ENCODE measurements at regions not wholly inside any gene's neighbourhood (a gene's known extent, or its start where the extent isn't known, plus 50 kb on each side); places are given as distances from the start of the nearest gene placed in this dataset.

GRCh38 chr13:88103824-88104223 is 432.7 kb downstream of the SLITRK5 start:
- DNase-seq: no peak

GRCh38 chr13:88104576-88104975 is 433.4 kb downstream of the SLITRK5 start:
- no peak for DNase-seq

- no peak for DNase-seq
Observed at GRCh38 chr13:88107570-88107969, 436.4 kb downstream of the SLITRK5 start.

- no peak for DNase-seq
Observed at GRCh38 chr13:88112526-88112925, 441.4 kb downstream of the SLITRK5 start.

GRCh38 chr13:88115976-88116375 is 444.8 kb downstream of the SLITRK5 start:
- no peak for DNase-seq

- no peak for DNase-seq
Observed at GRCh38 chr13:88118952-88119351, 447.8 kb downstream of the SLITRK5 start.

- no peak for DNase-seq
Observed at GRCh38 chr13:88124142-88124541, 453.0 kb downstream of the SLITRK5 start.

- DNase-seq: no peak
Observed at GRCh38 chr13:88125055-88125454, 453.9 kb downstream of the SLITRK5 start.

GRCh38 chr13:88136098-88136790 is 465.1 kb downstream of the SLITRK5 start:
- DNase-seq: no peak

GRCh38 chr13:88142653-88143052 is 471.5 kb downstream of the SLITRK5 start:
- DNase-seq: no peak

GRCh38 chr13:88144580-88144979 is 473.4 kb downstream of the SLITRK5 start:
- no peak for DNase-seq

GRCh38 chr13:88153353-88153752 is 482.2 kb downstream of the SLITRK5 start:
- DNase-seq: no peak

- no peak for DNase-seq
Observed at GRCh38 chr13:88154001-88154400, 482.8 kb downstream of the SLITRK5 start.

GRCh38 chr13:88162076-88162702 is 491.0 kb downstream of the SLITRK5 start:
- no peak for DNase-seq

GRCh38 chr13:88176231-88176630 is 505.1 kb downstream of the SLITRK5 start:
- DNase-seq: no peak

- DNase-seq: no peak
Observed at GRCh38 chr13:88183440-88183839, 512.3 kb downstream of the SLITRK5 start.

GRCh38 chr13:88188986-88189385 is 517.8 kb downstream of the SLITRK5 start:
- DNase-seq: no peak

- no peak for DNase-seq
Observed at GRCh38 chr13:88189728-88190127, 518.6 kb downstream of the SLITRK5 start.

- no peak for DNase-seq
Observed at GRCh38 chr13:88196106-88196505, 524.9 kb downstream of the SLITRK5 start.

GRCh38 chr13:88217372-88217771 is 546.2 kb downstream of the SLITRK5 start:
- no peak for DNase-seq

GRCh38 chr13:88217883-88218282 is 546.7 kb downstream of the SLITRK5 start:
- no peak for DNase-seq

- no peak for DNase-seq
Observed at GRCh38 chr13:88223958-88224357, 552.8 kb downstream of the SLITRK5 start.

GRCh38 chr13:88235441-88235840 is 564.3 kb downstream of the SLITRK5 start:
- no peak for DNase-seq

- no peak for DNase-seq
Observed at GRCh38 chr13:88246239-88246638, 575.1 kb downstream of the SLITRK5 start.

- no peak for DNase-seq
Observed at GRCh38 chr13:88248393-88248792, 577.2 kb downstream of the SLITRK5 start.

Data from SW 1271 (cell line).